Tibial nerve (tissue), 4 donors: ENCODE measurements at regions not wholly inside any gene's neighbourhood (a gene's known extent, or its start where the extent isn't known, plus 50 kb on each side); places are given as distances from the start of the nearest gene placed in this dataset.

ENCODE experiments used
- EP300 ChIP-seq, 2 donors: sonication (generic); formaldehyde crosslinking; IDR thresholded peaks; one replicate each; pipeline ENCODE4 v1.6.1; 2017; ENCODE audit warnings: antibody characterized with exemption in 2 of 2, mild to moderate bottlenecking in 1 of 2
- POLR2A ChIP-seq, 2 donors: fragments of 450-650 bp; IDR thresholded peaks; one replicate each; pipeline ENCODE4 v1.6.1; 2017; ENCODE audit warnings: antibody characterized with exemption in 2 of 2, mild to moderate bottlenecking in 2 of 2, moderate library complexity in 2 of 2
- TF ChIP-seq, protein P1 (sequence below), 5 experiments: fragments of 200-600 bp in 3 of 5; fragments of 450-650 bp in 2 of 5; sonication (generic) in 3 of 5; IDR thresholded peaks; one replicate each; pipeline ENCODE4 v1.5.1; 2016 to 2019; ENCODE audit warnings: antibody characterized with exemption in 5 of 5, mild to moderate bottlenecking in 3 of 5, moderate library complexity in 2 of 5

DNA sequence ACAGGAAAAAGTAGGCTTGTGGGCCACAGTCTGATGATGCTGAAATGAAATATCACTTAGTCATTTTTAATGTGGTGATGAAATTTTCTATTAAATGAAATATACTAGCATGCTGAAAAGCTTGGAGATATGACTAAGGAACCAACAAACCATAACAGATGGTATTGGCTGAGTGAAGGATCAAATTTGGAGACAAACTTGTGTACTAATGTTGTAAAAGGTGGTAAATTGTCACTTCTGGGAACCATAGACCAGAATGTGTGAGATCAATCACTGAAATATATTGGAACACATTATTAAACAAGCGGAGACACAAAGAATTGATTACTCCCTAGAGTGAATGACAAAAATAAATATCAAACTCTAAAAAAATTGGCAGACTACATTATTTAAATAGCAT, 232.4 kb downstream of the DOK5 start:
- TF ChIP-seq, protein P1, sequence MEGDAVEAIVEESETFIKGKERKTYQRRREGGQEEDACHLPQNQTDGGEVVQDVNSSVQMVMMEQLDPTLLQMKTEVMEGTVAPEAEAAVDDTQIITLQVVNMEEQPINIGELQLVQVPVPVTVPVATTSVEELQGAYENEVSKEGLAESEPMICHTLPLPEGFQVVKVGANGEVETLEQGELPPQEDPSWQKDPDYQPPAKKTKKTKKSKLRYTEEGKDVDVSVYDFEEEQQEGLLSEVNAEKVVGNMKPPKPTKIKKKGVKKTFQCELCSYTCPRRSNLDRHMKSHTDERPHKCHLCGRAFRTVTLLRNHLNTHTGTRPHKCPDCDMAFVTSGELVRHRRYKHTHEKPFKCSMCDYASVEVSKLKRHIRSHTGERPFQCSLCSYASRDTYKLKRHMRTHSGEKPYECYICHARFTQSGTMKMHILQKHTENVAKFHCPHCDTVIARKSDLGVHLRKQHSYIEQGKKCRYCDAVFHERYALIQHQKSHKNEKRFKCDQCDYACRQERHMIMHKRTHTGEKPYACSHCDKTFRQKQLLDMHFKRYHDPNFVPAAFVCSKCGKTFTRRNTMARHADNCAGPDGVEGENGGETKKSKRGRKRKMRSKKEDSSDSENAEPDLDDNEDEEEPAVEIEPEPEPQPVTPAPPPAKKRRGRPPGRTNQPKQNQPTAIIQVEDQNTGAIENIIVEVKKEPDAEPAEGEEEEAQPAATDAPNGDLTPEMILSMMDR (IDR thresholded peaks at IDR 0.05), result no peak
- TF ChIP-seq EP300 (IDR thresholded peaks at IDR 0.05) (no peak), POLR2A (IDR thresholded peaks at IDR 0.05) (no peak)
